Fibroblast of the conjunctiva (primary cell): ENCODE measurements at regions not wholly inside any gene's neighbourhood (a gene's known extent, or its start where the extent isn't known, plus 50 kb on each side); places are given as distances from the start of the nearest gene placed in this dataset.

Source experiments
- DNase-seq: peaks from one replicate; pipeline ENCODE4 v3.0.0-alpha.2; 2010; ENCODE audit warnings: low read depth

GRCh38 chr10:78742406-78742729, 326.4 kb upstream of the ZMIZ1 start:
- no peak for DNase-seq

GRCh38 chr10:78742730-78743615, 325.8 kb upstream of the ZMIZ1 start:
- peak; percentile 62 for DNase-seq

- DNase-seq: no peak
Measured at GRCh38 chr10:78744056-78744455, 324.7 kb upstream of the ZMIZ1 start.

DNA sequence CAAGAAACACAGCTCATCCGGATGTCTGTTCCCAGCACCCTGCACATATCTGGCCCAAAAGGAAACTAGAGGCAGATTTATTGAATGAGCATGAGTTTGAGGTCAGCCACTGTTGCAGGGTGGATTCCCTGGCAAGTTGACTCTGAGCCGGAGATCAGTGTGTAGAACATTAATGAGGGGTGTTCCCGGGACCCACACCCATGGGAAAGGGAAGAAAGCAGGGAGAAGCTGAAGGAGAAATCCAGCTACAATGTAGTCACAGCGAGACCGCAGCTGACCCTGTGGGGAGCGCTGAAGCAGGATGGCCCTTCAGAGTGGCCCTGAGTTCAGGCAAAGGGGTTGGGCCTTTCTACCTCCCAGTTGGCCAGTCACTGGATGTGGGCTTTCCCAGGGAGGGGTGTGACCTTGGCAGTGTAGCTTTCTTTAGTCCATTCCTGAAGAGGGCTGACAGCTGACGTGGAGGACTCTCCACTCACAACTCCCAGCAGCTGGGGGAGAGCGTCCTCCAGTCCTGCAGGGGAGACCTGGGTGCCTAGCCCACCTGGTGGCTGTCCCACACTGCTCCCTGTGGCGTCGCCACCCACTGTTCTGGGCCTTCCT, 324.2 kb upstream of the ZMIZ1 start:
- no peak for DNase-seq

GRCh38 chr10:78745441-78745840, 323.3 kb upstream of the ZMIZ1 start:
- DNase-seq: no peak

GRCh38 chr10:78746155-78746763, 322.5 kb upstream of the ZMIZ1 start:
- DNase-seq: no peak

DNA sequence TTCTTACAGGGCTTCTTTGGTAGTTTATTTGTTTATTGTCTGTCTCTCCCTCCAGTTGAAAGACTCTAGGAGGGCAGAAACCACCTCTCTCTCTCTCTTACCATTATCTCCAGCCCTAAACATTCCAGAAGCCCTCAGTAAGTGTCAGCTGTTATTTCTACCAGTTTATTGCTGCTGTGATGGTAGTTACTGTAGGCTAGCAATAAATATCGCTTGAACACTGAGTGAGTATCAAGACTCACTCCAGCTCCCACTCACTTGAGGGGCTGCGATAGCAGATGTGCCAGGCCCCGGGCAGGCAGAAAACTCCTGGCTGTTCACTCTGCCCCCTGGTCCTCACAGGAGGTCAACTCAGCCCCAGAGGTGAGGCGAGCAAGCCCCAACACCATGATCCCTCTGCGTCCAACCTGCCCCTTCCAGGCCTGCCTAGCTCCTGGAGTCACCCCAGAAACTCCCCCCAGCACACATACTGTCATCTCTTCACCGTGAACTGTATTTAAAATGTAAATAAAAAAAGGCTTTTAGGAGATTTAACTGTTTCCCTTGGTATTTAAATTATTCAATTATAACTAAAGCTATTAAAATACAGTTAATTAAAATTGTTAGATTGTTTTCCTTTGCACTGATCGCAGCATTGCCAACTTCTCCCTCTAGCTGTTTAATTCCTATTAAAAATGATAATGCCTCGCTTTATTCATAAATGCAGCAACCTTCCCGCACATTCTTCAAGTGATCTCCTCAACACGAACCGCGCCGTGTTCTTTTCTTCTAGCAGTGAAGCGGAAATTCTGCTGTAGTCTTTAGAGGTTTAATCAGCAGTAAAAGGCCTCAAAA, 321.1 kb upstream of the ZMIZ1 start:
- DNase-seq: no peak

- DNase-seq: no peak
Measured at GRCh38 chr10:78748235-78748533, 320.6 kb upstream of the ZMIZ1 start.

GRCh38 chr10:78749200-78749599, 319.6 kb upstream of the ZMIZ1 start:
- no peak for DNase-seq

- DNase-seq: no peak
Measured at GRCh38 chr10:78749898-78750297, 318.9 kb upstream of the ZMIZ1 start.

DNA sequence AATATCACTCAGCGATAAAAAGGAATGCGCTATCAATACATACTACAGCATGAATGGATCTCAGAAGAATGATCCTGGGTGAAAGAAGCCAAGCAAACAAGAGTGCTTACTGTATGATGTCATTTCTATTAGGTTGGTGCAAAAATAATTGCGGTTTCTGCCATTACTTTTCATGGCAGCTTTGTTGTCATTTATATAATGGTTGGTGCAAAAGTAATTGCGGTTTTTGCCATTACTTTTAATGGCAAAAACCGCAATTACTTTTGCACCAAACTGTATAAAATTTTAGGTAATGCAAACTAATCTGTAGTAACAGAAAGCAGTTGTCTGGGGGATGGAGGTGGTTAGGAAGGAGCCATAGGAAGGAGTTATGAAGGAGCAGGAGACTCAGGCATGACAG, 318.3 kb upstream of the ZMIZ1 start:
- no peak for DNase-seq

GRCh38 chr10:78751716-78752115, 317.1 kb upstream of the ZMIZ1 start:
- no peak for DNase-seq

- DNase-seq: no peak
Measured at GRCh38 chr10:78752221-78752620, 316.5 kb upstream of the ZMIZ1 start.

DNA sequence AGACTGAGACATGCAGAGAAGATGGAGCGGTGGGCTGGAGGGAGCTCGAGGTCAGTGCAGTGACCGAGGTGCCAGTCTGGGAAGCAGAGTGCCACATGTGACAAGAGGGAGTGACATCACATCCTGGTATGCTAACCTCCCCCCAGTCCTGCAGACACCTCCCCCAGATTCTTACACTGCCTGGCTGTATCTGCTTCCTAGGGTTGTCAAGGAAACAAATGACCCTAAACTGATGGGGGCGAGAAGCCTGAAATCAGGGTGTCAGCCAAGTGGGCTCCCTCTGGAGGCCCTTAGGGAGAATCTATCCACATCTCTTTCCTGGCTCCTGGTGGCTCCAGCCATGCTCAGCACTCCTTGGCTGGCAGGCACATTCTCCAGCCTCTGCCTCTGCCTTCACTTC, 316.1 kb upstream of the ZMIZ1 start:
- no peak for DNase-seq

DNA sequence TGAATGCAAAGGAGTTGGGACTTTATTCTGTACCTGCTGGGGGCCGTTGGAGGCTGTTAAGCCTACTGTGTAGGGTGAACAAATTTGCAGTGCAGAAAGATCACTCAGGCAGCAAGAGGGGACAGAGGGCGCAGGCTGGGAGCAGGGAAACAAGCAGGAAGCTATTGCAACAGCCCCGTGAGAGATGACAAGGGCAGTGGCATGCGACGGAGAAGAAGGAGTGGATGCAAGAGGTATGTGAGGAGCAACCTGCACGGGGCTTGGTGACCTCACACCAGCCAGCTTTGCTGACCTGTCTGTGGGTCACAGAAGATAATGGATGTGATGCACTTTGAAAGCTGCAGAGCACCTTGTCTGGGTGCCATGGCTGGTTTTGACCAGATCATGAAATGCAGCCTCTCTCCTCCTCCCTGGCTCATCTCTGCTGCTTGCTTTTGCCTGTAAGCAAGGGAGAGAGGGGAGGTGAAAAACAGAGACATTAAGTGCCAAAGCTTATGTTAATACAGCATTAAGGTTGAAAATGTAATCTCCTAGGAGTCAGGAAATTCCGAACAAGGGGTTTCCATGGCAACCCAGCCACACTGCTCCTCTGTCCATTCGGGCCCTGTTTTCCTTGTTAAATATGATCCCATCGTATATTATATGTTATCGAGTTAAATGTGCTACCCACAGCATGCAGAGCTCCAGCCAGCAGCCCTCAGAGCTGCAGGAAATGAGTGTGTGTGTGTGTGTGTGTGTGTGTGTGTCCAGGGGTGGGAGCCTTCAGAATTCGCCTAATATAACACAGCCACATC, 314.3 kb upstream of the ZMIZ1 start:
- peak; percentile 13 for DNase-seq

- DNase-seq: no peak
Measured at GRCh38 chr10:78755063-78755701, 313.6 kb upstream of the ZMIZ1 start.

- DNase-seq: no peak
Measured at GRCh38 chr10:78755877-78756455, 312.8 kb upstream of the ZMIZ1 start.

DNA sequence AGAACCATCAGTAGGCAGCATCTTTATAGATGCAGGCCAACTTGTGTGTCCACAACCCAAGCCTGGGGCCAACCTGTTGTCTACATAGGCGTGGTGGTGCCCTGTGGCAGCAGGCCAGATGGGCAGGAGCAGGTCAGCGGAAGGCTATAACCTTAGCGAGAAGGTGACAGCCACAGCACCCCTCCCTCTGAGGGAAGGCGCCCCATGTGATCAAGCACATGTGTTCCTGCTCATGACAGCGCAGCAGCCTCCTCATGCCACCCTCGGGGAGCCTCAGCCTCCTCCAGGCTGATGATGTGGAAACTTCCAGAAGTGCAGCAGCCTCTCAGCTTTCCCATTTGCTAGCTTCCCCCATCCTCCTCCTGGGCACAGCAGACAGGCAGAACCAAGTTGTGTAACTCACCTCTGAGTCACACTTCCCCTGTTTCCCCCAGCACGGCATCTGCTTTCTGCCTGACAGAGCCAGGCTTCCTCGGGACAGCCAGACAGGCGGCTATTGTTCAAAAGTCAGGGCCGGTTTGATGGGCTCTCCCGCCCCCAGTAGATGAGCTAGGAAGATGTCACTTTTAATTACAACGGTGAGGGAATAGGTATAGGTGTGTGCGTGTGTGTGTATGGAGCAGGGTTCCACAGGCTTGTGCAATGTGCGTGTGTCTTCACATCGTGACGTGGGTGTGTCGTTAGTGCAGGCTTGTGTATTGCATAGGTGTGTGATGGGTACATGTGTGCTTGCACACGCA, 312.0 kb upstream of the ZMIZ1 start:
- peak; percentile 91 for DNase-seq

DNA sequence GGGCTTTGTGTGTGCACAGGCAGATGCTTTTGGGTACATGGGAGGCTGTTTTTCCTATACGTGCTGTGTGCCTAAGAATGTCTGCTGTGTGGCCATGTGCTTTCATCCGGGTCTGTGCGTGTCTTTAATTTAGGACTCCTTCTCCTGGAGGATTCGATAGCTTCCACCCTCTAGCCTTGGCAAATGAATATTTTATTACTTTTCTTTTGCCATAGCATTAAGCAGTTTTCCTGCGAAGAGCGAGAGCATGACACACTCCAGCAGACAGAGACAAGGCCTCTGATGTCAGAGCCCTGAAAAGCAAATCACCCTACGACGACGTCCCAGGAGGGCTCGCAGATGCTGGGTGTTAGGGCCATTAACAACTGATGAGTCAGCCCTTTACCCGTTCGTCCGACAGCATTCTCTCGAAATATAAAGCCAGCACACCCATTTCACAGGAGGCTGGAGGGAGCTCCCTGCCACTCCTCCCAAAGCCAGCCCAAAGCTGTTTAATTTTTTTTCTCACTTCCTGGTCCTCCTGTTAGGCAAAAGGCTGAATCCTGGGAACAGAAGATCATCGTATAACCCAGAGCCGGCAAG, 311.3 kb upstream of the ZMIZ1 start:
- DNase-seq: no peak

GRCh38 chr10:78758176-78758575, 310.6 kb upstream of the ZMIZ1 start:
- DNase-seq: no peak
